ENCODE measurements at regions not wholly inside any gene's neighbourhood (a gene's known extent, or its start where the extent isn't known, plus 50 kb on each side); places are given as distances from the start of the nearest gene placed in this dataset.
"Not testable (repeated sequence)": the region's sequence is repeated elsewhere in the genome, so short reads cannot be mapped to it uniquely, and the experiment has no call there.

GRCh38 chr7:56250135-56250534 lies 133.9 kb upstream of the NUPR2 start:
- H3K27ac ChIP-seq: no peak overlapping the region
- H3K4me3 ChIP-seq: no peak overlapping the region

- H3K27ac ChIP-seq: no peak overlapping the region
- H3K4me3 ChIP-seq: no peak overlapping the region
These were observed 113.4 kb upstream of the NUPR2 start for GRCh38 chr7:56229631-56230030.

GRCh38 chr7:56222866-56223265 lies 106.6 kb upstream of the NUPR2 start:
- Histone ChIP-seq H3K4me3 (no peak overlapping the region), H3K27ac (no peak overlapping the region)

GRCh38 chr7:56219017-56219416 lies 102.8 kb upstream of the NUPR2 start:
- no peak overlapping the region for H3K4me3 ChIP-seq
- H3K27ac ChIP-seq: no peak overlapping the region

- H3K4me3 ChIP-seq: no peak overlapping the region
These were observed 102.3 kb upstream of the NUPR2 start for GRCh38 chr7:56218510-56218909.

GRCh38 chr7:56213574-56213973 lies 97.4 kb upstream of the NUPR2 start:
- no peak overlapping the region for H3K4me3 ChIP-seq
- no peak overlapping the region for H3K27ac ChIP-seq

More at GRCh38 chr7:56218510-56218909, 102.3 kb upstream of the NUPR2 start:
- no peak overlapping the region for H3K27ac ChIP-seq

GRCh38 chr7:56206420-56206819 lies 90.2 kb upstream of the NUPR2 start:
- Histone ChIP-seq H3K4me3 (no peak overlapping the region), H3K27ac (no peak overlapping the region)

- H3K4me3 ChIP-seq: no peak overlapping the region
- H3K27ac ChIP-seq: no peak overlapping the region
These were observed 83.4 kb upstream of the NUPR2 start for GRCh38 chr7:56199639-56200038.

GRCh38 chr7:56196195-56196594 lies 80.0 kb upstream of the NUPR2 start:
- not testable (repeated sequence) for H3K4me3 ChIP-seq, H3K27ac ChIP-seq

GRCh38 chr7:56188823-56189346 lies 72.7 kb upstream of the NUPR2 start:
- H3K27ac ChIP-seq: no peak overlapping the region
- no peak overlapping the region for H3K4me3 ChIP-seq

- Histone ChIP-seq H3K27ac (no peak overlapping the region), H3K4me3 (no peak overlapping the region)
These were observed 72.2 kb upstream of the NUPR2 start for GRCh38 chr7:56188376-56188775.

- H3K27ac ChIP-seq: no peak overlapping the region
These were observed 64.8 kb upstream of the NUPR2 start for GRCh38 chr7:56181010-56181409.

GRCh38 chr7:56175771-56176170 lies 59.6 kb upstream of the NUPR2 start:
- Histone ChIP-seq H3K27ac (no peak overlapping the region), H3K4me3 (peak overlapping the region in 4 of 7 experiments; percentile 15 to 33 (median 29))

More at GRCh38 chr7:56181010-56181409, 64.8 kb upstream of the NUPR2 start:
- H3K4me3 ChIP-seq: no peak overlapping the region

GRCh38 chr7:56174875-56175760 lies 58.9 kb upstream of the NUPR2 start:
- Histone ChIP-seq H3K4me3 (peak overlapping the region in 5 of 7 experiments; percentile 15 to 33 (median 27)), H3K27ac (no peak overlapping the region)

- H3K4me3 ChIP-seq: peak overlapping the region in 3 of 7 experiments; percentile 19 to 31 (median 27)
- H3K27ac ChIP-seq: no peak overlapping the region
These were observed 58.2 kb upstream of the NUPR2 start for GRCh38 chr7:56174346-56174874.
